ENCODE measurements at regions not wholly inside any gene's neighbourhood (a gene's known extent, or its start where the extent isn't known, plus 50 kb on each side); places are given as distances from the start of the nearest gene placed in this dataset.

GRCh38 chr12:90473831-90474230, 481.1 kb downstream of the CCER1 start:
- no peak overlapping the region for H3K14ac ChIP-seq (ENCODE audit: insufficient read depth, low read length)
- H3K4ac ChIP-seq (ENCODE audit: low read depth, low read length): no peak overlapping the region
- Mint-ChIP-seq H3K9me3 (no peaks in the 10 kb centered on the region; a peak in 1 of 5 replicates), H3K4me3 (no peak overlapping the region), H3K4me1 (no peaks in the 10 kb centered on the region), H3K27ac (no peak overlapping the region), H3K36me3 (ENCODE audit: insufficient read depth in 1 of 3, low read depth in 3 of 3) (no peaks in the 10 kb centered on the region), H3K27me3 (ENCODE audit: low read depth) (no peaks in the 10 kb centered on the region)
- no peak overlapping the region for H2BK20ac ChIP-seq (ENCODE audit: low read depth, low read length, poor library complexity, severe bottlenecking)
- no peak overlapping the region for H2AK5ac ChIP-seq (ENCODE audit: insufficient read length, low read length)
- H4K5ac ChIP-seq (ENCODE audit: insufficient read length, low read depth, low read length): no peak overlapping the region
- no peaks in the 10 kb centered on the region for H3K9me3 ChIP-seq (ENCODE audit: control insufficient read depth, low read depth, low read length)
- no peak overlapping the region for H2BK15ac ChIP-seq (ENCODE audit: low read depth, low read length)
- H3K79me2 ChIP-seq (ENCODE audit: insufficient read depth, low read length): no peaks in the 10 kb centered on the region
- H3T11ph ChIP-seq (ENCODE audit: low read length): no peak overlapping the region
- H3K27ac ChIP-seq (ENCODE audit: insufficient read length, low read depth, low read length): no peak overlapping the region
- H3K9ac ChIP-seq (ENCODE audit: extremely low read depth, insufficient read length, low read length): no peak overlapping the region
- H3K23ac ChIP-seq (ENCODE audit: insufficient read length, low read depth, low read length): no peak overlapping the region
- WGBS (ENCODE audit: extremely low coverage, insufficient read length, low lambda C conversion rate): no CpG with 5 or more reads among the region's 2 CpGs
- no peak for DNase-seq
- no peak for TF ChIP-seq CTCF (conservative IDR thresholded peaks at IDR 0.05)
- no peak overlapping the region for H4K8ac ChIP-seq (replicated peaks; ENCODE audit: insufficient read length, low read depth, low read length)
- H3K4me2 ChIP-seq (ENCODE audit: insufficient read depth, insufficient read length, low read length): no peak overlapping the region
- H2BK120ac ChIP-seq (ENCODE audit: low read depth, low read length, poor library complexity, severe bottlenecking): no peak overlapping the region
- H4K20me1 ChIP-seq (ENCODE audit: control insufficient read depth, insufficient read depth, insufficient read length): no peaks in the 10 kb centered on the region
- H4K91ac ChIP-seq (ENCODE audit: insufficient read length, low read depth, low read length): no peak overlapping the region
- no peak overlapping the region for H2BK5ac ChIP-seq (ENCODE audit: insufficient read length, low read length)
- no peaks in the 10 kb centered on the region for H3K4me1 ChIP-seq (ENCODE audit: insufficient read depth, low read length)
- no peak overlapping the region for H2AFZ ChIP-seq (ENCODE audit: low read length)
- H3K23me2 ChIP-seq (ENCODE audit: insufficient read length, low read depth, low read length, poor library complexity, severe bottlenecking): no peaks in the 10 kb centered on the region
- H2BK12ac ChIP-seq (ENCODE audit: insufficient read length, low read depth, low read length): no peak overlapping the region
- H3K18ac ChIP-seq (ENCODE audit: insufficient read length, low read depth, low read length): no peak overlapping the region
- no peak overlapping the region for H3K56ac ChIP-seq (ENCODE audit: insufficient read length, low read depth, low read length)
- H3K79me1 ChIP-seq (ENCODE audit: insufficient read depth, low read depth, low read length, poor library complexity, severe bottlenecking): no peaks in the 10 kb centered on the region
- H3K27me3 ChIP-seq (ENCODE audit: insufficient read depth, low read length): no peaks in the 10 kb centered on the region

All from H9 (cell line).